ENCODE measurements at regions not wholly inside any gene's neighbourhood (a gene's known extent, or its start where the extent isn't known, plus 50 kb on each side); places are given as distances from the start of the nearest gene placed in this dataset.

GRCh38 chr10:32156031-32156495 lies 99.8 kb upstream of the KIF5B start (continued):
- TF ChIP-seq CREB1 (CRISPR knock-in tag; IDR thresholded peaks at IDR 0.05; ENCODE audit: low read depth) (no peak), ZNF114 (CRISPR knock-in tag; IDR thresholded peaks at IDR 0.05) (no peak), EZH2phosphoT487 (IDR thresholded peaks at IDR 0.05; ENCODE audit: unreplicated experiment) (no peak)

GRCh38 chr10:32155075-32155516 lies 98.9 kb upstream of the KIF5B start:
- no peaks in the 10 kb centered on the region for H4K20me1 ChIP-seq (replicated peaks; ENCODE audit: insufficient read depth)
- no peaks in the 10 kb centered on the region for H3K27me3 ChIP-seq (ENCODE audit: insufficient read depth)
- no peaks in the 10 kb centered on the region for H3K4me1 ChIP-seq (ENCODE audit: insufficient read depth)
- no peaks in the 10 kb centered on the region for H3K79me2 ChIP-seq (replicated peaks; ENCODE audit: insufficient read depth)
- DNase-seq (ENCODE audit: low spot score) (no peak), ATAC-seq (no peak)
- Mint-ChIP-seq H3K4me3 (no peak overlapping the region), H3K27ac (no peak overlapping the region), H3K27me3 (ENCODE audit: insufficient read depth, low read depth, poor library complexity) (no peaks in the 10 kb centered on the region), H3K9me3 (peaks cover 19% of the 10 kb centered on the region), H3K36me3 (ENCODE audit: low read depth) (peaks cover 7% of the 10 kb centered on the region; the same call in 1 of the 3 replicates), H3K4me1 (peaks cover 8% of the 10 kb centered on the region; the same call in 2 of the 3 replicates)
- H3K4me2 ChIP-seq: no peak overlapping the region
- no peak overlapping the region for H2AFZ ChIP-seq
- no peaks in the 10 kb centered on the region for H3F3A ChIP-seq (replicated peaks; ENCODE audit: low read depth)
- H3K9me2 ChIP-seq (ENCODE audit: insufficient read depth): peaks cover 5% of the 10 kb centered on the region; the same call in 1 of the 2 replicates
- H3K4me3 ChIP-seq: no peak overlapping the region
- TF ChIP-seq STAT1 (IDR thresholded peaks at IDR 0.05; ENCODE audit: unreplicated experiment) (no peak), ZNF114 (CRISPR knock-in tag; IDR thresholded peaks at IDR 0.05) (no peak), REST (IDR thresholded peaks at IDR 0.05; ENCODE audit: unreplicated experiment) (no peak), CREB1 (CRISPR knock-in tag; IDR thresholded peaks at IDR 0.05; ENCODE audit: low read depth) (no peak), EZH2phosphoT487 (IDR thresholded peaks at IDR 0.05; ENCODE audit: unreplicated experiment) (no peak), CTCF (conservative IDR thresholded peaks at IDR 0.05; ENCODE audit: low read depth in 2 of 2) (no peak), EZH2 (IDR thresholded peaks at IDR 0.05; ENCODE audit: low read depth, unreplicated experiment) (no peak), POLR2AphosphoS5 (IDR thresholded peaks at IDR 0.05; ENCODE audit: low read depth) (no peak), NANOG (IDR thresholded peaks at IDR 0.05; ENCODE audit: borderline replicate concordance) (no peak), ZNF462 (CRISPR knock-in tag; IDR thresholded peaks at IDR 0.05) (no peak), JUNB (IDR thresholded peaks at IDR 0.05; ENCODE audit: unreplicated experiment) (no peak), ETS1 (IDR thresholded peaks at IDR 0.05) (no peak), ZNF331 (CRISPR knock-in tag; IDR thresholded peaks at IDR 0.05; ENCODE audit: low read depth) (no peak)
- no peak overlapping the region for H3K27ac ChIP-seq (ENCODE audit: low read depth)
- no peaks in the 10 kb centered on the region for H3K36me3 ChIP-seq (ENCODE audit: insufficient read depth)
